WTC11 (cell line): ENCODE measurements at regions not wholly inside any gene's neighbourhood (a gene's known extent, or its start where the extent isn't known, plus 50 kb on each side); places are given as distances from the start of the nearest gene placed in this dataset.

Experiments used
- ATAC-seq: fragments of 200-7000 bp; cut with Tn5 transposase; 2 replicates; pipeline ENCODE4 v1.10.0; 2021; ENCODE audit warnings: mild to moderate bottlenecking, moderate library complexity
- CTCF ChIA-PET: fragments of 300-600 bp; sonication (Branson Sonifier 250); formaldehyde crosslinking; loops from one replicate; lab custom pipeline; 2021; ENCODE audit warnings: antibody characterized with exemption; lab: Charles Lee
- POLR2A ChIA-PET: fragments of 350-600 bp; sonication (Branson Sonifier 250); formaldehyde crosslinking; loops from one replicate; lab custom pipeline; 2021; ENCODE audit warnings: antibody characterized with exemption; lab: Charles Lee
- DNase-seq: peaks from one replicate; pipeline ENCODE4 v3.0.0; 2021; ENCODE audit warnings: low spot score
- H3K27ac Mint-ChIP-seq: 2 replicates; pipeline ENCODE4 v1.8.0; 2021; ENCODE audit warnings: mixed read lengths
- H3K27me3 Mint-ChIP-seq: 2 replicates; pipeline ENCODE4 v1.8.0; 2021; ENCODE audit warnings: low read depth, mild to moderate bottlenecking, moderate library complexity, mixed read lengths
- H3K36me3 Mint-ChIP-seq: 2 replicates; pipeline ENCODE4 v1.8.0; 2021; ENCODE audit warnings: mixed read lengths
- H3K4me1 Mint-ChIP-seq: 2 replicates; pipeline ENCODE4 v1.8.0; 2022; ENCODE audit warnings: mixed read lengths
- H3K4me3 Mint-ChIP-seq: 2 replicates; pipeline ENCODE4 v1.8.0; 2021; ENCODE audit warnings: mild to moderate bottlenecking, moderate library complexity, mixed read lengths
- H3K9me3 Mint-ChIP-seq: 2 replicates; pipeline ENCODE4 v1.8.0; 2021; ENCODE audit warnings: mixed read lengths
- ELF4 ChIP-seq: sonication (generic); formaldehyde crosslinking; IDR thresholded peaks from 2 replicates; pipeline ENCODE4 v1.8.1; 2022; ENCODE audit warnings: low read depth, mild to moderate bottlenecking, moderate library complexity, missing genetic modification reagents
- FOXJ3 ChIP-seq: sonication (generic); formaldehyde crosslinking; IDR thresholded peaks from 2 replicates; pipeline ENCODE4 v1.9.0; 2021; ENCODE audit warnings: missing genetic modification reagents, mild to moderate bottlenecking, borderline replicate concordance
- NFATC4 ChIP-seq: fragments of 250-450 bp; sonication (Bioruptor Pico); IDR thresholded peaks from 2 replicates; pipeline ENCODE4 v1.9.0; 2021; ENCODE audit warnings: mild to moderate bottlenecking
- NFYB ChIP-seq: sonication (generic); formaldehyde crosslinking; conservative IDR thresholded peaks from 2 replicates; pipeline ENCODE4 v1.8.0; 2022; ENCODE audit warnings: low read depth, missing genetic modification reagents
- NR2C2 ChIP-seq: sonication (generic); formaldehyde crosslinking; IDR thresholded peaks from 2 replicates; pipeline ENCODE4 v1.8.0; 2022; ENCODE audit warnings: mild to moderate bottlenecking, missing genetic modification reagents
- PRRX2 ChIP-seq: fragments of 250-450 bp; sonication (Bioruptor Pico); IDR thresholded peaks from 2 replicates; pipeline ENCODE4 v1.8.0; 2021; ENCODE audit warnings: mild to moderate bottlenecking
- SMAD3 ChIP-seq: sonication (generic); formaldehyde crosslinking; IDR thresholded peaks from 2 replicates; pipeline ENCODE4 v1.8.0; 2022; ENCODE audit warnings: missing genetic modification reagents, mild to moderate bottlenecking, borderline replicate concordance
- SMAD4 ChIP-seq: sonication (generic); formaldehyde crosslinking; IDR thresholded peaks from 2 replicates; pipeline ENCODE4 v1.8.0; 2022; ENCODE audit warnings: mild to moderate bottlenecking, missing genetic modification reagents
- TCF7 ChIP-seq: sonication (generic); formaldehyde crosslinking; IDR thresholded peaks from 2 replicates; pipeline ENCODE4 v1.8.0; 2022; ENCODE audit warnings: mild to moderate bottlenecking, low read depth, missing genetic modification reagents, moderate library complexity
- TEAD1 ChIP-seq: sonication (generic); formaldehyde crosslinking; IDR thresholded peaks from 2 replicates; pipeline ENCODE4 v1.8.0; 2022; ENCODE audit warnings: mild to moderate bottlenecking, missing genetic modification reagents
- ZBTB21 ChIP-seq: sonication (generic); formaldehyde crosslinking; IDR thresholded peaks from 2 replicates; pipeline ENCODE4 v1.8.1; 2023; ENCODE audit warnings: mild to moderate bottlenecking, missing genetic modification reagents, borderline replicate concordance
- TF ChIP-seq, protein P1 (sequence below): sonication (generic); formaldehyde crosslinking; IDR thresholded peaks from 2 replicates; pipeline ENCODE4 v1.8.0; 2023; ENCODE audit warnings: missing genetic modification reagents, mild to moderate bottlenecking, borderline replicate concordance
- TF ChIP-seq, protein P2 (sequence below): sonication (generic); formaldehyde crosslinking; IDR thresholded peaks from 2 replicates; pipeline ENCODE4 v1.8.1; 2023; ENCODE audit warnings: mild to moderate bottlenecking, missing genetic modification reagents, borderline replicate concordance
- TF ChIP-seq, protein P3 (sequence below): sonication (generic); formaldehyde crosslinking; IDR thresholded peaks from 2 replicates; pipeline ENCODE4 v1.8.1; 2022; ENCODE audit warnings: low read depth, missing genetic modification reagents, borderline replicate concordance
- TF ChIP-seq, protein P4 (sequence below): sonication (generic); formaldehyde crosslinking; IDR thresholded peaks from 2 replicates; pipeline ENCODE4 v1.8.0; 2022; ENCODE audit warnings: mild to moderate bottlenecking, missing genetic modification reagents
- TF ChIP-seq, protein P5 (sequence below): sonication (generic); formaldehyde crosslinking; IDR thresholded peaks from 2 replicates; pipeline ENCODE4 v1.8.0; 2022; ENCODE audit warnings: mild to moderate bottlenecking, missing genetic modification reagents
- TF ChIP-seq, protein P6 (sequence below): fragments of 200-600 bp; IDR thresholded peaks from 2 replicates; pipeline ENCODE4 v1.8.0; 2022; ENCODE audit warnings: antibody characterized with exemption

DNA sequence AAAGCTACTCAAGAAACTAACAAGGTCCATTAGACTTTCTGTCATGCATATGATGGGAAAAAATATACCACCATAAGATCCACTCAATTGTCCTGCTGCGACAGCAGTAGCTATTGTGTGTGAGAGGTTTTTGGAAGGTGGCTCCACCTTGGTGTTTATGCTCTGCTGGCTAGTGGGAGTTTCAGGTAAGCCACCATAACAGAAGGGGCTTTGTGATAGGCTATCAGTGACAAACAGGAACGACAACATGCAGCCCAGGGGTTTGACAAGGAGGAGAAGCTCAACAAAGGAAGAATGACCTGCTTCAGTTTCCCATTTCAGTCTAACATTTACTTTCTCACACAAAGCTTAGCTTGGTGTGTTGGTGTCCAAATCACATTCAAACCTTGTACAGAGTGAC, 182.6 kb downstream of the ATOH1 start:
- ATAC-seq: peak; percentile 72
- CTCF ChIA-PET: no interaction called here
- no peak overlapping the region for H3K27ac Mint-ChIP-seq

DNA sequence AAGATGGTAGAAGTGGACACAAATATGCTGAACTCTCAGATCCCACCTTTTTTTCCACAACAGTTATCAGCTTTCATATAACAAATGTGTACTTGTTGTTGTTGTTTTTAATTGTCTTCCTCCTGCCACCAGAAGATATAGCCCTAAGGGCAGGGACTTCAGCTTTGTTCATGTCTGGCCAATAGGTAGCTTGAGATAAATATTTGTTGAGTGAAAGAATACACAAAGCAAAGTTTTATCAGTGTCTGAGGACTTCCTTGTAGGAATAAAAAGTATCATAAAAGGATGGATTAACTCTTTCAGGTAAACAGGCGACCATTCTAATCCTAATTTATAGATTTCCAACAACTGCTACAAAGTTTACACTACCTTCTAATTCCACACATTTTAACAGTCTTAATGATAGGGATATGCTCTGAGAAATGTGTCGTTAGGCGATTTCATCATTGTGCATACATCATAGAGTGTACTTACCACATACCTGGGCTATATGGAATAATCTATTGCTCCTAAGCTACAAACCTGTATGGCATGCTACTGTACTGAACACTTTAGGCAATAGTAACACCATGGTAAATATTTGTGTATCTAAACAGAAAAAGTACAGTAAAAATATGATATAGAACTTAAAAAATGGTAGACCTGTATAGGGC, 186.1 kb downstream of the ATOH1 start:
- TF ChIP-seq, protein P1, sequence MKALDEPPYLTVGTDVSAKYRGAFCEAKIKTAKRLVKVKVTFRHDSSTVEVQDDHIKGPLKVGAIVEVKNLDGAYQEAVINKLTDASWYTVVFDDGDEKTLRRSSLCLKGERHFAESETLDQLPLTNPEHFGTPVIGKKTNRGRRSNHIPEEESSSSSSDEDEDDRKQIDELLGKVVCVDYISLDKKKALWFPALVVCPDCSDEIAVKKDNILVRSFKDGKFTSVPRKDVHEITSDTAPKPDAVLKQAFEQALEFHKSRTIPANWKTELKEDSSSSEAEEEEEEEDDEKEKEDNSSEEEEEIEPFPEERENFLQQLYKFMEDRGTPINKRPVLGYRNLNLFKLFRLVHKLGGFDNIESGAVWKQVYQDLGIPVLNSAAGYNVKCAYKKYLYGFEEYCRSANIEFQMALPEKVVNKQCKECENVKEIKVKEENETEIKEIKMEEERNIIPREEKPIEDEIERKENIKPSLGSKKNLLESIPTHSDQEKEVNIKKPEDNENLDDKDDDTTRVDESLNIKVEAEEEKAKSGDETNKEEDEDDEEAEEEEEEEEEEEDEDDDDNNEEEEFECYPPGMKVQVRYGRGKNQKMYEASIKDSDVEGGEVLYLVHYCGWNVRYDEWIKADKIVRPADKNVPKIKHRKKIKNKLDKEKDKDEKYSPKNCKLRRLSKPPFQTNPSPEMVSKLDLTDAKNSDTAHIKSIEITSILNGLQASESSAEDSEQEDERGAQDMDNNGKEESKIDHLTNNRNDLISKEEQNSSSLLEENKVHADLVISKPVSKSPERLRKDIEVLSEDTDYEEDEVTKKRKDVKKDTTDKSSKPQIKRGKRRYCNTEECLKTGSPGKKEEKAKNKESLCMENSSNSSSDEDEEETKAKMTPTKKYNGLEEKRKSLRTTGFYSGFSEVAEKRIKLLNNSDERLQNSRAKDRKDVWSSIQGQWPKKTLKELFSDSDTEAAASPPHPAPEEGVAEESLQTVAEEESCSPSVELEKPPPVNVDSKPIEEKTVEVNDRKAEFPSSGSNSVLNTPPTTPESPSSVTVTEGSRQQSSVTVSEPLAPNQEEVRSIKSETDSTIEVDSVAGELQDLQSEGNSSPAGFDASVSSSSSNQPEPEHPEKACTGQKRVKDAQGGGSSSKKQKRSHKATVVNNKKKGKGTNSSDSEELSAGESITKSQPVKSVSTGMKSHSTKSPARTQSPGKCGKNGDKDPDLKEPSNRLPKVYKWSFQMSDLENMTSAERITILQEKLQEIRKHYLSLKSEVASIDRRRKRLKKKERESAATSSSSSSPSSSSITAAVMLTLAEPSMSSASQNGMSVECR (CRISPR knock-in tag): no peak
- TF ChIP-seq, all 79 proteins: peak for 0
- peaks cover 10% of the 10 kb centered on the region for H3K9me3 Mint-ChIP-seq
- DNase-seq (no peak), ATAC-seq (no peak)
- H3K4me3 Mint-ChIP-seq: no peak overlapping the region
- ChIA-PET POLR2A (no interaction called here), CTCF (no interaction called here)
- H3K36me3 Mint-ChIP-seq: peaks cover 6% of the 10 kb centered on the region; the same call in 1 of the 2 replicates
- H3K4me1 Mint-ChIP-seq: 0 out of 2 replicates have a peak, but pooled peaks cover 2% of the 10 kb centered on the region
- H3K27ac Mint-ChIP-seq: no peak overlapping the region
- H3K27me3 Mint-ChIP-seq: no peaks in the 10 kb centered on the region

More for the DNA sequence above, 182.6 kb downstream of the ATOH1 start:
- H3K4me3 Mint-ChIP-seq: no peak overlapping the region
- no peak for TF ChIP-seq SMAD4
- TF ChIP-seq, protein P2, sequence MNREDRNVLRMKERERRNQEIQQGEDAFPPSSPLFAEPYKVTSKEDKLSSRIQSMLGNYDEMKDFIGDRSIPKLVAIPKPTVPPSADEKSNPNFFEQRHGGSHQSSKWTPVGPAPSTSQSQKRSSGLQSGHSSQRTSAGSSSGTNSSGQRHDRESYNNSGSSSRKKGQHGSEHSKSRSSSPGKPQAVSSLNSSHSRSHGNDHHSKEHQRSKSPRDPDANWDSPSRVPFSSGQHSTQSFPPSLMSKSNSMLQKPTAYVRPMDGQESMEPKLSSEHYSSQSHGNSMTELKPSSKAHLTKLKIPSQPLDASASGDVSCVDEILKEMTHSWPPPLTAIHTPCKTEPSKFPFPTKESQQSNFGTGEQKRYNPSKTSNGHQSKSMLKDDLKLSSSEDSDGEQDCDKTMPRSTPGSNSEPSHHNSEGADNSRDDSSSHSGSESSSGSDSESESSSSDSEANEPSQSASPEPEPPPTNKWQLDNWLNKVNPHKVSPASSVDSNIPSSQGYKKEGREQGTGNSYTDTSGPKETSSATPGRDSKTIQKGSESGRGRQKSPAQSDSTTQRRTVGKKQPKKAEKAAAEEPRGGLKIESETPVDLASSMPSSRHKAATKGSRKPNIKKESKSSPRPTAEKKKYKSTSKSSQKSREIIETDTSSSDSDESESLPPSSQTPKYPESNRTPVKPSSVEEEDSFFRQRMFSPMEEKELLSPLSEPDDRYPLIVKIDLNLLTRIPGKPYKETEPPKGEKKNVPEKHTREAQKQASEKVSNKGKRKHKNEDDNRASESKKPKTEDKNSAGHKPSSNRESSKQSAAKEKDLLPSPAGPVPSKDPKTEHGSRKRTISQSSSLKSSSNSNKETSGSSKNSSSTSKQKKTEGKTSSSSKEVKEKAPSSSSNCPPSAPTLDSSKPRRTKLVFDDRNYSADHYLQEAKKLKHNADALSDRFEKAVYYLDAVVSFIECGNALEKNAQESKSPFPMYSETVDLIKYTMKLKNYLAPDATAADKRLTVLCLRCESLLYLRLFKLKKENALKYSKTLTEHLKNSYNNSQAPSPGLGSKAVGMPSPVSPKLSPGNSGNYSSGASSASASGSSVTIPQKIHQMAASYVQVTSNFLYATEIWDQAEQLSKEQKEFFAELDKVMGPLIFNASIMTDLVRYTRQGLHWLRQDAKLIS (CRISPR knock-in tag): no peak
- TF ChIP-seq SMAD3 (CRISPR knock-in tag): no peak
- TF ChIP-seq, protein P3, sequence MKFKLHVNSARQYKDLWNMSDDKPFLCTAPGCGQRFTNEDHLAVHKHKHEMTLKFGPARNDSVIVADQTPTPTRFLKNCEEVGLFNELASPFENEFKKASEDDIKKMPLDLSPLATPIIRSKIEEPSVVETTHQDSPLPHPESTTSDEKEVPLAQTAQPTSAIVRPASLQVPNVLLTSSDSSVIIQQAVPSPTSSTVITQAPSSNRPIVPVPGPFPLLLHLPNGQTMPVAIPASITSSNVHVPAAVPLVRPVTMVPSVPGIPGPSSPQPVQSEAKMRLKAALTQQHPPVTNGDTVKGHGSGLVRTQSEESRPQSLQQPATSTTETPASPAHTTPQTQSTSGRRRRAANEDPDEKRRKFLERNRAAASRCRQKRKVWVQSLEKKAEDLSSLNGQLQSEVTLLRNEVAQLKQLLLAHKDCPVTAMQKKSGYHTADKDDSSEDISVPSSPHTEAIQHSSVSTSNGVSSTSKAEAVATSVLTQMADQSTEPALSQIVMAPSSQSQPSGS: no peak
- no peak for TF ChIP-seq PRRX2 (CRISPR knock-in tag)
- no peak for TF ChIP-seq NFYB (CRISPR knock-in tag)
- TF ChIP-seq, protein P4, sequence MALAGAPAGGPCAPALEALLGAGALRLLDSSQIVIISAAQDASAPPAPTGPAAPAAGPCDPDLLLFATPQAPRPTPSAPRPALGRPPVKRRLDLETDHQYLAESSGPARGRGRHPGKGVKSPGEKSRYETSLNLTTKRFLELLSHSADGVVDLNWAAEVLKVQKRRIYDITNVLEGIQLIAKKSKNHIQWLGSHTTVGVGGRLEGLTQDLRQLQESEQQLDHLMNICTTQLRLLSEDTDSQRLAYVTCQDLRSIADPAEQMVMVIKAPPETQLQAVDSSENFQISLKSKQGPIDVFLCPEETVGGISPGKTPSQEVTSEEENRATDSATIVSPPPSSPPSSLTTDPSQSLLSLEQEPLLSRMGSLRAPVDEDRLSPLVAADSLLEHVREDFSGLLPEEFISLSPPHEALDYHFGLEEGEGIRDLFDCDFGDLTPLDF: no peak
- TF ChIP-seq ZBTB21 (CRISPR knock-in tag): no peak
- TF ChIP-seq ELF4 (CRISPR knock-in tag): no peak
- H3K4me1 Mint-ChIP-seq: 0 out of 2 replicates have a peak, but pooled peaks cover 5% of the 10 kb centered on the region
- no peak for DNase-seq
- no peaks in the 10 kb centered on the region for H3K36me3 Mint-ChIP-seq
- H3K27me3 Mint-ChIP-seq: no peaks in the 10 kb centered on the region
- peaks cover 10% of the 10 kb centered on the region for H3K9me3 Mint-ChIP-seq
- POLR2A ChIA-PET: no interaction called here

DNA sequence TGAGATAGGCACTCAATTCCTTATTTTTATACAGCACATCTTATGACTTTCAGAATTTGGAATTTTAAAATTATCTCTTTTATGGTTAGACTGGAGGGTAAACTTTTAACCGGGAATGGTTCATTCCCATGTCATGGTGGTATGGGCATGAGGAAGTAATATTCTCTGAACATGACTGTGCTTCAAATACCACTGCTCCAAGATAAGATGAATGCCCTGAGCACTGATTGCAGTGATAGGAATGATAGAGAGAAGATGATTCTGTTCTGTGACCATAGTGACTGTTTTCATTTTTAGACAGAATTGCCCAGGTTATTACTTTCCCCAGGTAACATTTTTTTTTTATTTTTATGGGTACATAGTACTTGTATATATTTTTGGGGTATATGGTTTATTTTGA, 187.4 kb downstream of the ATOH1 start:
- no peak overlapping the region for H3K27ac Mint-ChIP-seq
- peaks cover 10% of the 10 kb centered on the region for H3K9me3 Mint-ChIP-seq
- no peak for DNase-seq
- CTCF ChIA-PET: no interaction called here
- no peaks in the 10 kb centered on the region for H3K27me3 Mint-ChIP-seq
- POLR2A ChIA-PET: no interaction called here
- no peak overlapping the region for H3K4me3 Mint-ChIP-seq
- no peak for ATAC-seq
- H3K36me3 Mint-ChIP-seq: peaks cover 6% of the 10 kb centered on the region; the same call in 1 of the 2 replicates
- H3K4me1 Mint-ChIP-seq: 0 out of 2 replicates have a peak, but pooled peaks cover 2% of the 10 kb centered on the region
- TF ChIP-seq TEAD1 (no peak), NFATC4 (CRISPR knock-in tag) (no peak), TCF7 (CRISPR knock-in tag) (no peak), NR2C2 (no peak), FOXJ3 (no peak)
- TF ChIP-seq, protein P5, sequence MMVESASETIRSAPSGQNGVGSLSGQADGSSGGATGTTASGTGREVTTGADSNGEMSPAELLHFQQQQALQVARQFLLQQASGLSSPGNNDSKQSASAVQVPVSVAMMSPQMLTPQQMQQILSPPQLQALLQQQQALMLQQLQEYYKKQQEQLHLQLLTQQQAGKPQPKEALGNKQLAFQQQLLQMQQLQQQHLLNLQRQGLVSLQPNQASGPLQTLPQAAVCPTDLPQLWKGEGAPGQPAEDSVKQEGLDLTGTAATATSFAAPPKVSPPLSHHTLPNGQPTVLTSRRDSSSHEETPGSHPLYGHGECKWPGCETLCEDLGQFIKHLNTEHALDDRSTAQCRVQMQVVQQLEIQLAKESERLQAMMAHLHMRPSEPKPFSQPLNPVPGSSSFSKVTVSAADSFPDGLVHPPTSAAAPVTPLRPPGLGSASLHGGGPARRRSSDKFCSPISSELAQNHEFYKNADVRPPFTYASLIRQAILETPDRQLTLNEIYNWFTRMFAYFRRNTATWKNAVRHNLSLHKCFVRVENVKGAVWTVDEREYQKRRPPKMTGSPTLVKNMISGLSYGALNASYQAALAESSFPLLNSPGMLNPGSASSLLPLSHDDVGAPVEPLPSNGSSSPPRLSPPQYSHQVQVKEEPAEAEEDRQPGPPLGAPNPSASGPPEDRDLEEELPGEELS: no peak
- TF ChIP-seq, protein P6, sequence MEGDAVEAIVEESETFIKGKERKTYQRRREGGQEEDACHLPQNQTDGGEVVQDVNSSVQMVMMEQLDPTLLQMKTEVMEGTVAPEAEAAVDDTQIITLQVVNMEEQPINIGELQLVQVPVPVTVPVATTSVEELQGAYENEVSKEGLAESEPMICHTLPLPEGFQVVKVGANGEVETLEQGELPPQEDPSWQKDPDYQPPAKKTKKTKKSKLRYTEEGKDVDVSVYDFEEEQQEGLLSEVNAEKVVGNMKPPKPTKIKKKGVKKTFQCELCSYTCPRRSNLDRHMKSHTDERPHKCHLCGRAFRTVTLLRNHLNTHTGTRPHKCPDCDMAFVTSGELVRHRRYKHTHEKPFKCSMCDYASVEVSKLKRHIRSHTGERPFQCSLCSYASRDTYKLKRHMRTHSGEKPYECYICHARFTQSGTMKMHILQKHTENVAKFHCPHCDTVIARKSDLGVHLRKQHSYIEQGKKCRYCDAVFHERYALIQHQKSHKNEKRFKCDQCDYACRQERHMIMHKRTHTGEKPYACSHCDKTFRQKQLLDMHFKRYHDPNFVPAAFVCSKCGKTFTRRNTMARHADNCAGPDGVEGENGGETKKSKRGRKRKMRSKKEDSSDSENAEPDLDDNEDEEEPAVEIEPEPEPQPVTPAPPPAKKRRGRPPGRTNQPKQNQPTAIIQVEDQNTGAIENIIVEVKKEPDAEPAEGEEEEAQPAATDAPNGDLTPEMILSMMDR: no peak
